PC-9 (cell line): ENCODE measurements at regions not wholly inside any gene's neighbourhood (a gene's known extent, or its start where the extent isn't known, plus 50 kb on each side); places are given as distances from the start of the nearest gene placed in this dataset.

Source experiments
- BruUV-seq: library from RNA; stranded (reverse); fragments of 400-500 nt; replicated peaks from 2 replicates; lab custom pipeline; 2021; lab: Mats Ljungman, UMichigan
- CTCF ChIA-PET: fragments of 300-600 bp; sonication (Branson Sonifier 250); formaldehyde crosslinking; loops from one replicate; lab custom pipeline; 2022; ENCODE audit warnings: antibody characterized with exemption; lab: Charles Lee
- POLR2A ChIA-PET: fragments of 300-600 bp; sonication (Branson Sonifier 250); formaldehyde crosslinking; loops from one replicate; lab custom pipeline; 2022; ENCODE audit warnings: antibody characterized with exemption; ENCODE audit not compliant: unreplicated experiment; lab: Charles Lee
- DNase-seq, 2 experiments: peaks; one replicate each; pipeline versions ENCODE4 v3.0.0 to v3.0.0-alpha.2; 2015 to 2022; ENCODE audit warnings: mixed read lengths in 1 of 2
- H2AFZ ChIP-seq: fragments of 200-600 bp; sonication (generic); 2 replicates; pipeline ENCODE4 v1.8.1; 2017; ENCODE audit warnings: antibody characterized with exemption
- H3F3A ChIP-seq: fragments of 200-600 bp; sonication (generic); 2 replicates; pipeline ENCODE4 v1.8.1; 2017; ENCODE audit warnings: antibody characterized with exemption, mild to moderate bottlenecking, low read depth; ENCODE audit not compliant: insufficient read depth
- H3K27ac ChIP-seq: fragments of 200-600 bp; sonication (generic); 2 replicates; pipeline ENCODE4 v1.6.1; 2016; ENCODE audit warnings: mixed run types
- H3K27me3 ChIP-seq: fragments of 200-600 bp; sonication (generic); 2 replicates; pipeline ENCODE4 v1.6.1; 2016; ENCODE audit warnings: low read depth, mixed run types; ENCODE audit not compliant: insufficient read depth
- H3K36me3 ChIP-seq: fragments of 200-600 bp; sonication (generic); 2 replicates; pipeline ENCODE4 v1.6.1; 2016; ENCODE audit warnings: low read depth, mixed run types
- H3K4me1 ChIP-seq: fragments of 200-600 bp; sonication (generic); replicated peaks from 2 replicates; pipeline ENCODE4 v1.6.1; 2016; ENCODE audit warnings: mixed run types; ENCODE audit not compliant: insufficient read depth
- H3K4me2 ChIP-seq: fragments of 200-600 bp; sonication (generic); 2 replicates; pipeline ENCODE4 v1.6.1; 2017; ENCODE audit warnings: mixed run types
- H3K4me3 ChIP-seq: fragments of 200-600 bp; sonication (generic); 2 replicates; pipeline ENCODE4 v1.6.1; 2016; ENCODE audit warnings: mixed run types
- H3K79me2 ChIP-seq: fragments of 200-600 bp; sonication (generic); 2 replicates; pipeline ENCODE4 v1.6.1; 2017; ENCODE audit warnings: low read depth, mixed run types
- H3K9me2 ChIP-seq: fragments of 200-600 bp; sonication (generic); 2 replicates; pipeline ENCODE4 v1.8.1; 2017; ENCODE audit warnings: mild to moderate bottlenecking; ENCODE audit not compliant: insufficient read depth
- H3K9me3 ChIP-seq: fragments of 200-600 bp; sonication (generic); 2 replicates; pipeline ENCODE4 v1.8.1; 2016; ENCODE audit warnings: low read depth; ENCODE audit not compliant: insufficient read depth
- H4K20me1 ChIP-seq: fragments of 200-600 bp; sonication (generic); 2 replicates; pipeline ENCODE4 v1.8.1; 2017; ENCODE audit not compliant: insufficient read depth
- CTCF ChIP-seq: fragments of 200-600 bp; sonication (generic); conservative IDR thresholded peaks from 2 replicates; pipeline ENCODE4 v1.6.1; 2017; ENCODE audit warnings: mixed run types, antibody characterized with exemption, mild to moderate bottlenecking, moderate library complexity
- EZH2 ChIP-seq: fragments of 200-600 bp; sonication (generic); IDR thresholded peaks from 2 replicates; pipeline ENCODE4 v1.8.0; 2017; ENCODE audit warnings: antibody characterized with exemption, low read depth
- intact Hi-C: fragments of 100-400 bp; cut with micrococcal nuclease; formaldehyde crosslinking; loops from one replicate; pipeline ENCODE4 v1.10.0; 2022; ENCODE audit not compliant: unreplicated experiment

DNA sequence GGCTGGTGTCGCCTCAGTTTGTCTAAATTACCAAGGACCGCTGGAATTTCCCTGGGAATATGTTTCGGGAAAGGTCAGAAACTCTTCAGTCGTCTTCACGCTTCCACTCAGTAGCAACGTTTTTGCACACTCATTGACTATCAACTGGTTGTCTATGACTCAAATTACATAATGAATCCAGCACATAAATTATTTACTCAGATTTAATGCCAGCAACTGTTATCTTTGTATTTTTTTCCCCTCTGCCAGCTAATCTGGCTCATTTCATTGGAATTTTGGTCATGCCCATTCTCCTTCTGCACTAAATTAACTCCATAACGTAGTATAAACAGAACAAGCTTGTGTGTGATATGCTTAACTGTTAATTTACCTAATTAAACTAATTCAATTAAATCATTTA is 372.7 kb upstream of the ZFHX3 start:
- ChIA-PET CTCF (no interaction called here), POLR2A (no interaction called here)
- H3F3A ChIP-seq = no peaks in the 10 kb centered on the region
- no peaks in the 10 kb centered on the region for H3K9me2 ChIP-seq
- no peaks in the 10 kb centered on the region for H3K36me3 ChIP-seq
- no peaks in the 10 kb centered on the region for H3K79me2 ChIP-seq
- no peak overlapping the region for H3K4me3 ChIP-seq
- H3K4me2 ChIP-seq = no peak overlapping the region
- TF ChIP-seq EZH2 (no peak), CTCF (no peak)
- no peaks in the 10 kb centered on the region for H3K4me1 ChIP-seq
- intact Hi-C loops = no loop called here
- H3K27ac ChIP-seq = no peak overlapping the region
- H4K20me1 ChIP-seq = no peaks in the 10 kb centered on the region
- H2AFZ ChIP-seq = no peak overlapping the region
- H3K27me3 ChIP-seq = peaks cover 31% of the 10 kb centered on the region
- no peak for DNase-seq
- no TSS peak for BruUV-seq
- no peaks in the 10 kb centered on the region for H3K9me3 ChIP-seq

- Histone ChIP-seq H4K20me1 (no peaks in the 10 kb centered on the region), H3K27ac (no peak overlapping the region), H3K27me3 (peaks cover 35% of the 10 kb centered on the region), H3K4me2 (no peak overlapping the region), H3K4me1 (no peaks in the 10 kb centered on the region), H3K79me2 (no peaks in the 10 kb centered on the region), H3K9me3 (no peaks in the 10 kb centered on the region), H3F3A (no peaks in the 10 kb centered on the region), H3K4me3 (no peak overlapping the region), H3K36me3 (no peaks in the 10 kb centered on the region), H3K9me2 (no peaks in the 10 kb centered on the region), H2AFZ (no peak overlapping the region)
- DNase-seq = no peak
- no TSS peak for BruUV-seq
- intact Hi-C loops = no loop called here
- TF ChIP-seq CTCF = no peak
- TF ChIP-seq EZH2 = no peak
- CTCF ChIA-PET = no interaction called here
- POLR2A ChIA-PET = no interaction called here
Measured at GRCh38 chr16:73420244-73420643, 372.3 kb upstream of the ZFHX3 start.

DNA sequence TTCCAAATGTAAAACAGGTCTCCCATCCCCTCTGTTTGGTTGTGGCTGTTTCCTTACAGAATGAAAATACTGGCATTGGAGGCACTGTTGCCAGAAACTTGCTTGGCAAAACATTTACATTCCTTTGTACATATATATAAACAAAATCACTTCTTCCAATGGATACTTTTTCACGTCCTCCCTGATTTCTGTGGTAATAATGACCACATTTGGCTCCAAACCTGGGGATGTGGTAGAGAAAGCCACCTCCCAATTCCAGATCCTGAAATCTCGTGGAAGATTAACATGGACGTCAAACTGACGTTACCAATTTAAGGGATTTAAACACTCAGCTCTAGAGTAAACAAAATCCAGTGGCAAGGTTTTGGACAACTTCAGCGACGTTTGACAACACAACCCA is 370.8 kb upstream of the ZFHX3 start:
- ChIA-PET POLR2A (no interaction called here), CTCF (no interaction called here)
- no peaks in the 10 kb centered on the region for H3K9me3 ChIP-seq
- no TSS peak for BruUV-seq
- no peak overlapping the region for H3K4me2 ChIP-seq
- H3K4me3 ChIP-seq = no peak overlapping the region
- H3K4me1 ChIP-seq = no peaks in the 10 kb centered on the region
- no peaks in the 10 kb centered on the region for H3F3A ChIP-seq
- H3K27ac ChIP-seq = no peak overlapping the region
- H4K20me1 ChIP-seq = no peaks in the 10 kb centered on the region
- H3K27me3 ChIP-seq = peaks cover 46% of the 10 kb centered on the region
- H2AFZ ChIP-seq = no peak overlapping the region
- TF ChIP-seq CTCF = no peak
- no peak for TF ChIP-seq EZH2
- no peak for DNase-seq
- H3K9me2 ChIP-seq = no peaks in the 10 kb centered on the region
- H3K79me2 ChIP-seq = no peaks in the 10 kb centered on the region
- intact Hi-C loops = no loop called here
- H3K36me3 ChIP-seq = no peaks in the 10 kb centered on the region
